ENCODE measurements at regions not wholly inside any gene's neighbourhood (a gene's known extent, or its start where the extent isn't known, plus 50 kb on each side); places are given as distances from the start of the nearest gene placed in this dataset.

- Mint-ChIP-seq H3K4me1 (ENCODE audit: low read depth) (no peaks in the 10 kb centered on the region), H3K36me3 (ENCODE audit: low read depth) (peaks cover 4% of the 10 kb centered on the region; the same call in 1 of the 2 replicates), H3K27me3 (ENCODE audit: insufficient read depth) (peaks cover 1% of the 10 kb centered on the region), H3K27ac (no peak overlapping the region), H3K9me3 (peaks cover 57% of the 10 kb centered on the region), H3K4me3 (no peak overlapping the region)
- no peak for DNase-seq
- no peak for TF ChIP-seq CTCF (IDR thresholded peaks at IDR 0.05)
These were observed 196.8 kb downstream of the CBLN1 start for GRCh38 chr16:49084628-49085390.

- H3K4me1 Mint-ChIP-seq (ENCODE audit: low read depth), result no peaks in the 10 kb centered on the region
- H3K36me3 Mint-ChIP-seq (ENCODE audit: low read depth), result peaks cover 7% of the 10 kb centered on the region; the same call in 1 of the 2 replicates
- H3K27ac Mint-ChIP-seq, result no peak overlapping the region
- peaks cover 1% of the 10 kb centered on the region for H3K27me3 Mint-ChIP-seq (ENCODE audit: insufficient read depth)
- H3K9me3 Mint-ChIP-seq, result peaks cover 60% of the 10 kb centered on the region
- no peak overlapping the region for H3K4me3 Mint-ChIP-seq
- no peak for DNase-seq
- no peak for TF ChIP-seq CTCF (IDR thresholded peaks at IDR 0.05)
These were observed 200.1 kb downstream of the CBLN1 start for GRCh38 chr16:49081554-49081953.

- peaks cover 7% of the 10 kb centered on the region; the same call in 1 of the 2 replicates for H3K36me3 Mint-ChIP-seq (ENCODE audit: low read depth)
These were observed 200.6 kb downstream of the CBLN1 start for GRCh38 chr16:49081086-49081485.

GRCh38 chr16:49078571-49078970 lies 203.1 kb downstream of the CBLN1 start:
- peaks cover 61% of the 10 kb centered on the region for H3K9me3 Mint-ChIP-seq

More at GRCh38 chr16:49081086-49081485, 200.6 kb downstream of the CBLN1 start:
- Mint-ChIP-seq H3K9me3 (peaks cover 63% of the 10 kb centered on the region), H3K27me3 (ENCODE audit: insufficient read depth) (peaks cover 1% of the 10 kb centered on the region), H3K4me3 (no peak overlapping the region), H3K27ac (no peak overlapping the region), H3K4me1 (ENCODE audit: low read depth) (no peaks in the 10 kb centered on the region)
- DNase-seq, result no peak
- no peak for TF ChIP-seq CTCF (IDR thresholded peaks at IDR 0.05)

GRCh38 chr16:49078104-49078503 lies 203.5 kb downstream of the CBLN1 start:
- no peak for DNase-seq
- H3K4me3 Mint-ChIP-seq, result no peak overlapping the region
- peaks cover 1% of the 10 kb centered on the region for H3K27me3 Mint-ChIP-seq (ENCODE audit: insufficient read depth)
- TF ChIP-seq CTCF (IDR thresholded peaks at IDR 0.05), result no peak
- peaks cover 7% of the 10 kb centered on the region; the same call in 1 of the 2 replicates for H3K36me3 Mint-ChIP-seq (ENCODE audit: low read depth)
- no peak overlapping the region for H3K27ac Mint-ChIP-seq
- peaks cover 61% of the 10 kb centered on the region for H3K9me3 Mint-ChIP-seq
- H3K4me1 Mint-ChIP-seq (ENCODE audit: low read depth), result no peaks in the 10 kb centered on the region

More at GRCh38 chr16:49078571-49078970, 203.1 kb downstream of the CBLN1 start:
- no peak for TF ChIP-seq CTCF (IDR thresholded peaks at IDR 0.05)
- Mint-ChIP-seq H3K27me3 (ENCODE audit: insufficient read depth) (peaks cover 1% of the 10 kb centered on the region), H3K36me3 (ENCODE audit: low read depth) (peaks cover 7% of the 10 kb centered on the region; the same call in 1 of the 2 replicates), H3K4me3 (no peak overlapping the region), H3K4me1 (ENCODE audit: low read depth) (no peaks in the 10 kb centered on the region), H3K27ac (no peak overlapping the region)
- no peak for DNase-seq
